Right cardiac atrium (tissue), 5 donors: ENCODE measurements at regions not wholly inside any gene's neighbourhood (a gene's known extent, or its start where the extent isn't known, plus 50 kb on each side); places are given as distances from the start of the nearest gene placed in this dataset.

Experiments used
- ATAC-seq, 2 donors: fragments of 200-7000 bp; cut with Tn5 transposase; one replicate each; pipeline versions ENCODE4 v1.8.0 to v1.9.1; 2020; ENCODE audit warnings: moderate library complexity in 2 of 2, mild to moderate bottlenecking in 1 of 2
- DNase-seq, 3 donors: peaks; one replicate each; pipeline ENCODE4 v3.0.0-alpha.2; 2020
- H3K27ac ChIP-seq: one replicate; pipeline ENCODE4 v1.5.1; 2013; ENCODE audit warnings: mild to moderate bottlenecking, low read length, control low read depth, moderate library complexity
- H3K27me3 ChIP-seq: one replicate; pipeline ENCODE4 v1.6.1; 2013; ENCODE audit not compliant: control insufficient read depth, insufficient read depth
- H3K4me1 ChIP-seq: one replicate; pipeline ENCODE4 v1.6.1; 2013; ENCODE audit warnings: low read length; ENCODE audit not compliant: control insufficient read depth, insufficient read depth
- H3K4me3 ChIP-seq: one replicate; pipeline ENCODE4 v1.5.1; 2013; ENCODE audit warnings: low read length, control low read depth
- H3K9me3 ChIP-seq: one replicate; pipeline ENCODE4 v1.6.1; 2013; ENCODE audit warnings: low read length; ENCODE audit not compliant: control insufficient read depth
- WGBS: extraction: QIAGEN DNeasy Blood & Tissue Kit; methylation state at CpG from one replicate; pipeline ENCODE4 v1.1.7; 2013; 5-methylcytosine and 5-hydroxymethylcytosine counted together
- intact Hi-C, 4 donors: fragments of 100-400 bp; cut with DNase I; formaldehyde crosslinking; loops; one replicate each; pipeline versions ENCODE4 v1.11.0 to v1.14.0; 2022 to 2023
- donor health status: healthy with polysubstance abuse.
- donor health status: DM: no; HTN: yes; CAD: no.
- donor health status: DM: no; HTN: no; CAD: no.
- donor health status: DM: no; HTN: yes; CAD: no; lungs with severe emphysema.
- donor health status: DM: yes; HTN: yes; CAD: no.

DNA sequence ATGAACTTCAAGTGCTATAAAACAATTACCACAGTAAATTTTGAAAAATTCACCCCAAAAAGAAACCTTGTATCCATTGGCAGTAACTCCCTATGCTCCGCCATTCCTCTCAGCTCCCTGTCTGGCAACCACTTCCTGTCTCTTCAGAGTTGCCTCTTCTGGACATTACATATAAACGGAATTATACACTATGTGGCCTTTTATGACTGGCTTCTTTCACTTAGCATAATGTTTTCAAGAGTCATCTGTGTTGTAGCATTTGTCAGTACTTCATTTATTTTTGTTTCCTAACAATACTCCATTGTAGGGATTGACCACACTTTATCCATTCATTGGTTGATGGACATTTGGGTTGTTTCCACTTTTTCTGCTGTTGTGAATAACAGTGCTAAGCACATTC lies 50.1 kb downstream of the CEP43 start:
- ATAC-seq = no peak
- no peak for DNase-seq
- no peak overlapping the region for H3K4me3 ChIP-seq
- WGBS = 84% methylated on average over 2 of the region's 2 CpGs
- H3K4me1 ChIP-seq = no peaks in the 10 kb centered on the region
- no peaks in the 10 kb centered on the region for H3K9me3 ChIP-seq
- intact Hi-C loops = no loop called here
- no peaks in the 10 kb centered on the region for H3K27me3 ChIP-seq
- H3K27ac ChIP-seq = no peak overlapping the region

- H3K9me3 ChIP-seq = no peaks in the 10 kb centered on the region
- no peak for DNase-seq
- H3K27me3 ChIP-seq = no peaks in the 10 kb centered on the region
- H3K4me1 ChIP-seq = no peaks in the 10 kb centered on the region
- H3K4me3 ChIP-seq = no peak overlapping the region
- intact Hi-C loops = no loop called here
- H3K27ac ChIP-seq = no peak overlapping the region
- no peak for ATAC-seq
These were observed 51.7 kb downstream of the CEP43 start for GRCh38 chr6:167050903-167051302.

GRCh38 chr6:167053895-167054530 lies 54.8 kb downstream of the CEP43 start:
- DNase-seq (no peak), ATAC-seq (peak in 1 of 2 donors; percentile 36)
- no peaks in the 10 kb centered on the region for H3K27me3 ChIP-seq
- H3K4me3 ChIP-seq = no peak overlapping the region
- 63% methylated on average over 5 of the region's 5 CpGs for WGBS
- H3K4me1 ChIP-seq = no peaks in the 10 kb centered on the region
- intact Hi-C loops = no loop called here
- H3K9me3 ChIP-seq = no peaks in the 10 kb centered on the region
- H3K27ac ChIP-seq = no peak overlapping the region

DNA sequence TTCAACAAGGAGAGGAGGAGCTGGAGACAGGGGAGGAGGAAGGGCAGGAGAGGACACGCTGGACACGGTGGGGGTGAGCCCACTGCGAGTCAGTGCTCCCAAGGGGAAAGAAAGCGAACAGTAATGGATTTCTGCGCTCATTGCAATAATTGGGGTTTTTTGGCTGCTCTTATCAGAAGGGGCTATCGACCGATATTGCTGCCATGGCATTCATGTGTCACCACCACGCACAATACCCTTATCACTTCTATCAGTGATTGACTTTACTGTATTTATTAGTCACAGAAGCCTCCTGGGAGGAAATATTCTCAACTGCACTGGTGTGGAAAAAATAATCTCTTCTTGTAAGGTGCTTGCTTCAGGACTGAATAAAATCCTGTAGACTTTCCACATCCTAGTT lies 55.8 kb downstream of the CEP43 start:
- WGBS = 78% methylated on average over 8 of the region's 8 CpGs
- Histone ChIP-seq H3K4me3 (no peak overlapping the region), H3K27me3 (no peaks in the 10 kb centered on the region), H3K27ac (no peak overlapping the region), H3K9me3 (no peaks in the 10 kb centered on the region), H3K4me1 (no peaks in the 10 kb centered on the region)
- no peak for ATAC-seq
- DNase-seq = no peak
- intact Hi-C loops = no loop called here

GRCh38 chr6:167056370-167056769 lies 57.2 kb downstream of the CEP43 start:
- ATAC-seq = no peak
- H3K9me3 ChIP-seq = no peaks in the 10 kb centered on the region
- no peak overlapping the region for H3K27ac ChIP-seq
- no peak for DNase-seq
- 87% methylated on average over 1 of the region's 1 CpG for WGBS
- no peaks in the 10 kb centered on the region for H3K4me1 ChIP-seq
- no peaks in the 10 kb centered on the region for H3K27me3 ChIP-seq
- intact Hi-C loops = no loop called here
- no peak overlapping the region for H3K4me3 ChIP-seq

- H3K27me3 ChIP-seq = no peaks in the 10 kb centered on the region
- no peak for ATAC-seq
- H3K27ac ChIP-seq = no peak overlapping the region
- 61% methylated on average over 3 of the region's 3 CpGs for WGBS
- intact Hi-C loops = no loop called here
- no peaks in the 10 kb centered on the region for H3K9me3 ChIP-seq
- no peak overlapping the region for H3K4me3 ChIP-seq
- DNase-seq = no peak
- H3K4me1 ChIP-seq = no peaks in the 10 kb centered on the region
These were observed 59.1 kb downstream of the CEP43 start for GRCh38 chr6:167058261-167058660.
